SIG-M5 treated with dmso at 0.1 percent for 504 hours (cell line): ENCODE measurements at regions not wholly inside any gene's neighbourhood (a gene's known extent, or its start where the extent isn't known, plus 50 kb on each side); places are given as distances from the start of the nearest gene placed in this dataset.

ENCODE experiments used
- DNase-seq: peaks from one replicate; lab custom pipeline; 2025; ENCODE audit not compliant: unreplicated experiment; lab: John Stamatoyannopoulos, UW

DNA sequence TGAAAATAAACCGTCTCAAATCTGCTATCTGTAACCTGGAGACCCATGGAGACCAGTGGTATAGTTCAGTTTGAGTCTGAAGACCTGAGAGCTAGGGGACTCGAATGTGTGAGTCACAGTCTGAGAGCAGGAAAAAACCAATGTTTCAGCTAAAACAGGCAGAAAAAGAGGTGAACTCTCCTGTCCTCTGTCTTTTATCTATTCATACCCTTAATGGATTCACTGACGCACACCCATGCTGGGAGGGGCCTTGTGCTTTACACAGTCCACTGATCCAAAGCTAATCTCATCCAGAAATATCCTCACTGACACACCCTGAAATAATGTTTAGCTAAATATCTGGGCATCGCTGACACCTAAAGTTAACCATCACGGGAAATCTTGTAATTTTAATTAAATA, 297.9 kb downstream of the GPM6A start:
- DNase-seq = no peak

DNA sequence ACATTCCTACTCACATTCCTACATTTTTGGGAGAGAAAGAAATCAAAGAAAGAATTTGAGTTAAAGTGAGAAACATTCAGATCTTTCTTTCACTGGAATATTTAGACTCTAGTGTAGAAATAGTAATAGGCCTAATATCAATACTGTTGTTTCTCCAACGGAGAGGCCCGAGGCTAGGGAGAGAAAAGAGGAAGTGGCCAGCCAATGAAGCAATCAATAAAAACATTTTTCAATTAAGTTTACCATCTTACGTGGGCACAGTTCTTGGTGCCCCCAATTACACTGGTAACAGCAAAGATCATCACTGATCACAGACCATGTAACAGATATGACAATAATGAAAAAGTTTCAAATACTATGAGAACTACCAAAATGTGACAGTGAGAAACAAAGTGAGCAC, 281.4 kb downstream of the GPM6A start:
- DNase-seq = no peak

DNA sequence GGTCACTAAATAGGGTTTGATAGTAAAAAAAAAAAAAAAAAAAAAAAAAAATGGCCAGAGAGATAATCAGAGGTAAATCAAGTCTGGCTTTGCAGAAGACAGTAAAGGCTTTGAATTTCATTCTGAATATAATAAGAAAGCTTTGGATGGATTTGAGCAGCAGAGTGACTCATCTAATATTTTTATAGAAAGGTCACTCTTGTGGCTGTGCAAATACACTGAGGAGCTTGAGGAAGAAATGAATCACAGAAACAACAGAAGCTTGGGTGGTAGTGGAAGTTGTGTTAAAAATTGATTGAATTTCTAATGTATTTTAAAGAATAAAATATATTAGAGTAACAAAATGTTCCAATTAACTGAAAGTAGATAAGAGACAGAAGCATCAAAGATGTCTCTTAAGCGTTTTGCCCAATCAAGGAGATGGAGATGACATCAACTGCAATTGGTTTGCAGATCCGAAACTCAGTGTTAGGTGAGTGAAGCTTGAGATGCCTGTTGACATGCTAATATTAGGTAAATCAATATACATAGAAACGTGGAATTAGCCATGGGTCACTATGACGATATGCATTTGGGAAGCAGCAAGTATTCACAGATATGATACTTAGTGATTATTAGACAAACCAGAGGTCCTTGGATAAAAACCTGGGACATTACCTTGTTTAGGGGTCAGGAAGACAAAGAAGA, 280.5 kb downstream of the GPM6A start:
- no peak for DNase-seq

DNA sequence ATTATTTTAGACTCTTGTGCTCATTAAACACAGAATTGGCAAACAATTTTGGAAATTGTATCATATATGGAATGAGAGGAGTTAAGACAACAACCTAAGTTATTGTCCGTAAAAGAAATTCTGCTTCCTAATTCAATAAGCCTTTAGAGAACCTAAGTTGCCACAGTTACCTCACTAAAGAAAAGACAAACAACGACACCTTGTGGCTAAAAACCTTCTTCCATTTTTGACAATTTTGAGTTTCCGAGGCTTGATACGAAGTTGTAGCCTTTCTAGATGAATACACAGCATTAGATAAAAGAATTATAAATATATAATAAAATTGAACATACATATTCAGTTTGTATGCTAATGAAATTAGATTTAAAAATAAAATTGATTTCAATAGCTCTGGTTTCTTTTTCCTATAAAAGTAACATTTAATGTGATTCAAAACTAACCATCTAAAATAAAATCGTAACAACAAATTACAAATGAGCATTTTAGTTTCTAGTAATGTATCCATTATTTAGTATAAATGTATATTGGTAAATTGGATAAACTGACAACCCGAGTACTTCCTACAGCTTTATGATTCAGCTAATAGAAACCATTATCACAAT, 275.1 kb downstream of the GPM6A start:
- DNase-seq = peak; percentile 63

DNA sequence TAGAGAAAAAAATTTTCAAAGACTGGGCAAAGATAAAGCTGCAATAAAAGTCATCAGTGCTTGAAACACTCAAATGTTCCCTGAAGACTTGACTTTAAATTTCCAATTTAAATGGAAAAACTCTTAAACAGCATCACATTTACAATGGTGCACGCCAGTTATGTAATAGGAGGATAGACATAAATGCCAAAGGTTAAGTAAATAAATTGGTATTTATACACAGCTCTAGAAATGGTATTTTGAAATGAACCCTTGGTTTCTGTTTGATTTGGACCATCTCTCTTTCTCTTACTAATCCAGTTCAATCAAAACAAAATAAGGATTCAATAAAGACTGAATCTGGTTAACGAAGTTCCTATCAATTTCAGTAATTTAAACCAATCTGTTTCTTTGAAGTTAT, 272.6 kb downstream of the GPM6A start:
- DNase-seq = no peak

DNA sequence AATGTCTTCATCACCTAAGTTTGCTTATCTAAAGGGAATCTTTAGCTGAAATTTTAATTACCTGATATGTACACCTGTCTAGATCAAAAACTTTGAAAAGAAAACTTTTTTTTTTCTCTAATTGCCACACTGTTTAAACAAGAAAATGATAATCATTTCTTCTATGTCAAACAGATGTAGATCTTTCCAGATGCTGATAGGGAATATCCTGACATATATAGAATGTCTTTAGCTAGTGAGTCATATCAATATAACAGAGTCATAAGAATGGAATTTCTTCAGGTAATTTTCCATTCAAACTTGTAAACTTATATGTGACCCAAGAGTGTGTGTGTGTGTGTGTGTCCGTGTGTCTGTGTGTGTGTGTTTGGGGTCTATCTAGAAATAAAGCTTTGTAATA, 271.9 kb downstream of the GPM6A start:
- no peak for DNase-seq

DNA sequence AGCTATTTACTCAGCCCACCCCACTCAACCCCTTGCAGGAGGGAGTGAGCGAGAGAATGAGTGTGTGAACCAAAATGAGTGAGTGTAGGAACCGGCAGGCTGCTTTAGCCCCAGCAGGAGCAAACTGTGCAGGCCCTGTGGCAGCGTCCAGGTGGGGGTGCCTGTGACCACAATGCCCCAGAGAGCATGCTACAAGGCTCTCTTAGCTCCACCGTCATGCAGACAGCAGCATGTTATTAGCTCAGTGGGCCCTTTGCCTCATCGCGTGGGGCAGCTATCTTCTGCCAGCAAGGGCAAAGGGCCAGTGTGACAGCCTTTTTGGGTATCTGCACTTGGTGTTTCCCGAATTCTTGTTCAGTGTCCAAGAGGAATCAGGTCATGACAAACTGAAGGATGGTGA, 271.3 kb downstream of the GPM6A start:
- no peak for DNase-seq

DNA sequence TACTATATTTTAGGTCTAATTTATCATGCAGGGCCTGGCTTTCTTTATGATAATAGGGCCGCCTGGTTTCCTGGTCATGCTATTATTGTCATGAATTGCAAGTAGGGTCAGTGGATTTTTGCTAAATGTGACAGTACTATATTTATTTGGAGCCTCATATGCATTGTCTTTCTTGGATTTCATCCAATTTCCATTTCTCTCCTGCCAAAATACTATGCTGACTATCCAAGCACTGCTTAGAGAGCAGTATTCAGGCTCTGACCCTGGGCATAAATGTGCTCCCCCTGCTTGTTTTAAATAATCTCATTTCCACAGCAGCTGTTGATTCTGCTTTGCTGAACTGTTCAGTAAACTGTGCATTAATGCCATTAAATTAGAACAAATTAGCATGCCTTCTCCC, 269.3 kb downstream of the GPM6A start:
- DNase-seq = no peak

DNA sequence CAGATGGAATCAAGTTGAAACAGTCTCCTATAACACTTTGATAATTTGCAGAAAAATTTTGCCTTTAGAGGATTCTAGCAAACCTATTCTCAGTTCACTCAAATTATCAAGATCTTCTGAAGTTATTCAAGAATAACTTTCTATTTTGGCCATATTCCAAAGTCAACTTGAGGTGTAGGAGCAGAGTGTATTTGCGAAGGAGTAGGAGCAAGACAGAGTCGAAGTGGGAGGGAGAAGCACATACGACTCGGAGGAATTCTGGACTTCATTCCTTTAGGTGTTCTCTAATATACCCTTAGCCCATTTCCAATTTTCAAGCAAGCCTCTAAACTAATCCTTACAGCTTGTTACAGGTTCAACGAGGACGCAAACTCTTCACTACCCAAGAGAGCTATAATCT, 252.9 kb downstream of the GPM6A start:
- no peak for DNase-seq

DNA sequence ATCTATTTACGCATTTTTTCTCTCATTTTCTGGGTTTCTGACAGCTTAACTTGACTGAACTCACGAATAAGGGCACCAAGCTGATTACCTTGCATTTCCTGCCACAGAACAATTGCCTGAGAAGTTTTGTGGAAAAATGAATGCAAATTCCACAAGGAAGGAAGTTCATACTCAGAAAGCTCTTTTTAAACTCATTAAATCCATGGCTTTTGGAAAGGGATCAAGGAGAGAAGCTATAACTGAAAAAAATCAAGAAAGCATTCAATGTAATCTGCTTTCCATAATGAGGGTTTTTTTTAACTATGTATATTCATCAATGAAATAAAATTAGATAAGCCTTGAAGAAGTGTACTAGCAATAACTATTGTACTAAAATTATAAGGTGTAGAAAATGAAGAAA, 252.5 kb downstream of the GPM6A start:
- no peak for DNase-seq

DNA sequence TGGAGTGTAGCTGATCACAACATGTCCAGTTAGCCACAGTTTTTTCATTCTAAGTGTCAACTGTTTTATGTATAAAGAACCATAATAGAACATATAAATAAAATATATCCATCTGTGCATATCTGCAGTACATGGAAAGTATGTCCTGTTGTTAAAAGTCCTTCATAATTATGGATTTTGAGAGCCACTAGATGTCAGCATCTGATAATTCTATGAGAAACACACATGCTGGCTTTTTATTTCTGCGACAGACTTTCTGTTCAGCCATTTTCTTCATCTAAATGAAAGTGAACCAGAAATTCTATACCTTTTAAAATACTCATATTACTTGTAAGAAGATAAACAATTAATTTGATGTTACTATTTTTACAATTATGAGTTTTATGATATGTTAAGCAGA, 251.5 kb downstream of the GPM6A start:
- peak; percentile 7 for DNase-seq

DNA sequence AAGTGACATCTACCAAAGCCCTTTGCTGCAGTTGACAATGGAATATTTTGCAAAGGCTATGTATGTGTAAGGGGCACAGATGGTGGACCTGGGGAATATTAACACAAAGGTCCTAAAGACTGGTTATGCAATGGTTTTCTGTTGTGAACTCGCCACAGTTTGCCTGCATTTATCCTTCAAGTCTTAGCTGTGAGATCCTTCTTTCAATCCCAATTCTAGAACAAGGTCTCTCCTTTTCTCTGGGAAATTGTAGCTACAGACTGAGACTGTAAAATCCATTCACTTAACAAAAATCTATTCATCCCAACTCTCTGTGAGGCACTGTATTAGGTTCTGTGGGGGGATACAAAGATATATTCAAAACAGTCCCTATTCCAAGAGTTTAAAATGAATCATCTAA, 250.4 kb downstream of the GPM6A start:
- DNase-seq = no peak

DNA sequence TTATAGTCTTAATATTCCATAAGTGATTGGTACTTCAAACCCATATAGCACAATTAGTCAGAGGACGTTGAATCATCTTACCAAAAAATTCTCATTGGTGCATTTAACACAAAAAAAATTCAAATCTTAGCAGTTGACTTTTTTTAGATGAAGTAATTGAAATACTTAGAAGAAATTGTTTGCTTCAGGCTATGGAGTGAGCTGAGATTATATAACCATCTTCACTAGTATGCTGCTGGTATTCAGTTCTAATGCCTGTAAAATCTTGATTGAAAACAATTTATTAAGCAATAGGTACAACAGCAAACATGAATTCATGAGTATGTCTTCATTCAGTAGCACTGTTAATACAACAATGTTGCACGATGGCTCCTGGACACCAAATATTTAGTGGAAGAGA, 250.0 kb downstream of the GPM6A start:
- DNase-seq = no peak

DNA sequence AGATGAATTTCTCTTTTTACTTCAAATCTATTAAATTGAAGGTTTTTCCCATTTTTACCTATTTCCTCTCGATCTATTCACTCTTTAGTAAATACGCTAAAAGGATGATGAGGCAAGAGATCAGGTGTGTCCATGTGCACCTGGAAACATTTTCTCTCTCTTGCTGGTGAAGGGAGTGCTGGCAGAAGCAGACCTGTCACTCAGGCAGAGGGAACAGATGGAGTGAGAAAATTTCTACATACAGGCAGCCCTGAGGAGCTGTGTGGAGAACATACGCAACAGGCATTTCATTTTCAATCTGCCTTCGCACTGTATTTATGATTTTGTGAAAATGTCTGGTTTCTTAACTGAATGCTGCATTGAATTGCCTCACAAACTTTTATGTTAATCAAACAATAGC, 249.5 kb downstream of the GPM6A start:
- no peak for DNase-seq
